GM23338 (cell line): ENCODE measurements at regions not wholly inside any gene's neighbourhood (a gene's known extent, or its start where the extent isn't known, plus 50 kb on each side); places are given as distances from the start of the nearest gene placed in this dataset.

Experiments
- ATAC-seq: fragments of 200-7000 bp; cut with Tn5 transposase; 3 replicates; pipeline ENCODE4 v1.9.1; 2020
- DNase-seq: peaks from one replicate; pipeline ENCODE4 v3.0.0-alpha.2; 2015; ENCODE audit warnings: low spot score
- H2AFZ ChIP-seq: fragments of 200-600 bp; sonication (generic); 2 replicates; pipeline ENCODE4 v1.8.0; 2016; ENCODE audit warnings: antibody characterized with exemption, mild to moderate bottlenecking, moderate library complexity
- H3F3A ChIP-seq: fragments of 200-600 bp; sonication (generic); replicated peaks from 2 replicates; pipeline ENCODE4 v1.8.0; 2017; ENCODE audit warnings: antibody characterized with exemption, mixed run types, low read depth
- H3K27ac ChIP-seq: fragments of 200-600 bp; sonication (generic); 2 replicates; pipeline ENCODE4 v1.6.1; 2016; ENCODE audit warnings: low read depth
- H3K27me3 ChIP-seq: fragments of 200-600 bp; sonication (generic); 2 replicates; pipeline ENCODE4 v1.8.0; 2016; ENCODE audit warnings: mild to moderate bottlenecking, mixed run types, moderate library complexity; ENCODE audit not compliant: insufficient read depth
- H3K36me3 ChIP-seq: fragments of 200-600 bp; sonication (generic); 2 replicates; pipeline ENCODE4 v1.8.0; 2016; ENCODE audit warnings: mild to moderate bottlenecking; ENCODE audit not compliant: insufficient read depth
- H3K4me1 ChIP-seq: fragments of 200-600 bp; sonication (generic); 2 replicates; pipeline ENCODE4 v1.8.0; 2016; ENCODE audit warnings: mild to moderate bottlenecking, moderate library complexity; ENCODE audit not compliant: insufficient read depth
- H3K4me2 ChIP-seq: fragments of 200-600 bp; sonication (generic); 2 replicates; pipeline ENCODE4 v1.7.1; 2017; ENCODE audit warnings: mixed run types
- H3K4me3 ChIP-seq: fragments of 200-600 bp; sonication (generic); 2 replicates; pipeline ENCODE4 v1.6.1; 2016; ENCODE audit warnings: mixed run types
- H3K79me2 ChIP-seq: fragments of 200-600 bp; sonication (generic); replicated peaks from 2 replicates; pipeline ENCODE4 v1.8.0; 2017; ENCODE audit warnings: mild to moderate bottlenecking; ENCODE audit not compliant: insufficient read depth
- H3K9me2 ChIP-seq: fragments of 200-600 bp; sonication (generic); 2 replicates; pipeline ENCODE4 v1.8.0; 2017; ENCODE audit not compliant: insufficient read depth
- H4K20me1 ChIP-seq: fragments of 200-600 bp; sonication (generic); replicated peaks from 2 replicates; pipeline ENCODE4 v1.8.0; 2017; ENCODE audit warnings: mild to moderate bottlenecking; ENCODE audit not compliant: insufficient read depth
- H3K27ac Mint-ChIP-seq: 2 replicates; pipeline ENCODE4 v1.8.0; 2020; ENCODE audit warnings: inconsistent platforms, mild to moderate bottlenecking, moderate library complexity, mixed read lengths
- H3K27me3 Mint-ChIP-seq: 3 replicates; pipeline ENCODE4 v1.8.0; 2022; ENCODE audit warnings: low read depth, mild to moderate bottlenecking, moderate library complexity, mixed read lengths, inconsistent platforms; ENCODE audit not compliant: insufficient read depth, poor library complexity
- H3K36me3 Mint-ChIP-seq: 3 replicates; pipeline ENCODE4 v1.8.0; 2021; ENCODE audit warnings: low read depth, mild to moderate bottlenecking, inconsistent platforms, moderate library complexity, mixed read lengths
- H3K4me1 Mint-ChIP-seq: 3 replicates; pipeline ENCODE4 v1.8.0; 2020; ENCODE audit warnings: mild to moderate bottlenecking, inconsistent platforms, mixed read lengths
- H3K4me3 Mint-ChIP-seq: 3 replicates; pipeline ENCODE4 v1.8.0; 2021; ENCODE audit warnings: moderate library complexity, mild to moderate bottlenecking, inconsistent platforms, mixed read lengths
- H3K9me3 Mint-ChIP-seq: 3 replicates; pipeline ENCODE4 v1.8.0; 2020; ENCODE audit warnings: moderate library complexity, mild to moderate bottlenecking, inconsistent platforms, mixed read lengths
- CREB1 ChIP-seq: fragments of 250-450 bp; sonication (Bioruptor Pico); IDR thresholded peaks from 2 replicates; pipeline ENCODE4 v1.5.0; 2020; ENCODE audit warnings: low read depth, mild to moderate bottlenecking, moderate library complexity
- CTCF ChIP-seq, 2 experiments: fragments of 200-600 bp in 1 of 2; sonication (generic) in 1 of 2; conservative IDR thresholded peaks; 2 replicates each; pipeline versions ENCODE4 v1.5.1 to v1.6.1; 2016 to 2017; ENCODE audit warnings: antibody characterized with exemption in 2 of 2, low read depth in 2 of 2, mild to moderate bottlenecking in 2 of 2, moderate library complexity in 1 of 2
- ETS1 ChIP-seq: IDR thresholded peaks from 2 replicates; pipeline ENCODE4 v1.6.1; 2016; ENCODE audit warnings: antibody characterized with exemption
- EZH2 ChIP-seq: fragments of 200-600 bp; sonication (generic); IDR thresholded peaks from one replicate; pipeline ENCODE4 v1.8.0; 2017; ENCODE audit warnings: antibody characterized with exemption, mild to moderate bottlenecking, low read depth; ENCODE audit not compliant: unreplicated experiment
- EZH2phosphoT487 ChIP-seq: fragments of 200-600 bp; sonication (generic); IDR thresholded peaks from one replicate; pipeline ENCODE4 v1.8.1; 2018; ENCODE audit warnings: antibody characterized with exemption; ENCODE audit not compliant: unreplicated experiment
- JUNB ChIP-seq: IDR thresholded peaks from one replicate; pipeline ENCODE4 v1.6.1; 2016; ENCODE audit warnings: antibody characterized with exemption; ENCODE audit not compliant: unreplicated experiment
- NANOG ChIP-seq: IDR thresholded peaks from 2 replicates; pipeline ENCODE4 v1.6.1; 2016; ENCODE audit warnings: antibody characterized with exemption, borderline replicate concordance
- POLR2AphosphoS5 ChIP-seq: IDR thresholded peaks from 2 replicates; pipeline ENCODE4 v1.6.1; 2016; ENCODE audit warnings: antibody characterized with exemption, low read depth
- REST ChIP-seq: IDR thresholded peaks from one replicate; pipeline ENCODE4 v1.6.1; 2018; ENCODE audit warnings: antibody characterized with exemption; ENCODE audit not compliant: unreplicated experiment
- STAT1 ChIP-seq: IDR thresholded peaks from one replicate; pipeline ENCODE4 v1.6.1; 2016; ENCODE audit warnings: antibody characterized with exemption; ENCODE audit not compliant: unreplicated experiment
- ZNF114 ChIP-seq: fragments of 250-450 bp; sonication (Bioruptor Pico); IDR thresholded peaks from 2 replicates; pipeline ENCODE4 v1.5.0; 2020; ENCODE audit warnings: mild to moderate bottlenecking, moderate library complexity
- ZNF331 ChIP-seq: fragments of 250-450 bp; sonication (Bioruptor Pico); IDR thresholded peaks from 2 replicates; pipeline ENCODE4 v1.5.0; 2020; ENCODE audit warnings: low read depth, mild to moderate bottlenecking, moderate library complexity
- ZNF462 ChIP-seq: fragments of 250-450 bp; sonication (Bioruptor Pico); IDR thresholded peaks from 2 replicates; pipeline ENCODE4 v1.5.0; 2020; ENCODE audit warnings: mild to moderate bottlenecking, moderate library complexity

- Histone ChIP-seq H3K36me3 (no peaks in the 10 kb centered on the region), H3F3A (no peaks in the 10 kb centered on the region), H3K4me2 (no peak overlapping the region), H4K20me1 (no peaks in the 10 kb centered on the region), H3K27me3 (no peaks in the 10 kb centered on the region), H2AFZ (0 out of 2 replicates have a peak overlapping the region, but pooled peaks have one; percentile 2), H3K27ac (no peak overlapping the region), H3K79me2 (no peaks in the 10 kb centered on the region), H3K4me3 (no peak overlapping the region), H3K9me2 (no peaks in the 10 kb centered on the region), H3K4me1 (no peaks in the 10 kb centered on the region)
- DNase-seq, result no peak
- ATAC-seq, result no peak
- Mint-ChIP-seq H3K27ac (no peak overlapping the region), H3K36me3 (peaks cover 3% of the 10 kb centered on the region; the same call in 1 of the 3 replicates), H3K4me1 (no peaks in the 10 kb centered on the region), H3K4me3 (no peak overlapping the region), H3K9me3 (peaks cover 5% of the 10 kb centered on the region; the same call in 1 of the 3 replicates), H3K27me3 (peaks cover 2% of the 10 kb centered on the region)
- TF ChIP-seq ZNF462 (CRISPR knock-in tag), result no peak
- TF ChIP-seq POLR2AphosphoS5, result no peak
- no peak for TF ChIP-seq ETS1
- TF ChIP-seq NANOG, result no peak
- no peak for TF ChIP-seq REST
- no peak for TF ChIP-seq STAT1
- no peak for TF ChIP-seq EZH2
- no peak for TF ChIP-seq ZNF331 (CRISPR knock-in tag)
- TF ChIP-seq EZH2phosphoT487, result no peak
- TF ChIP-seq ZNF114 (CRISPR knock-in tag), result no peak
- no peak for TF ChIP-seq CREB1 (CRISPR knock-in tag)
- no peak for TF ChIP-seq JUNB
- no peak for TF ChIP-seq CTCF (conservative IDR thresholded peaks at IDR 0.05; ENCODE audit: low read depth in 2 of 2)
Observed at GRCh38 chr3:109995377-109995776, 658.0 kb upstream of the DPPA4 start.
